ENCODE measurements at regions not wholly inside any gene's neighbourhood (a gene's known extent, or its start where the extent isn't known, plus 50 kb on each side); places are given as distances from the start of the nearest gene placed in this dataset.

DNA sequence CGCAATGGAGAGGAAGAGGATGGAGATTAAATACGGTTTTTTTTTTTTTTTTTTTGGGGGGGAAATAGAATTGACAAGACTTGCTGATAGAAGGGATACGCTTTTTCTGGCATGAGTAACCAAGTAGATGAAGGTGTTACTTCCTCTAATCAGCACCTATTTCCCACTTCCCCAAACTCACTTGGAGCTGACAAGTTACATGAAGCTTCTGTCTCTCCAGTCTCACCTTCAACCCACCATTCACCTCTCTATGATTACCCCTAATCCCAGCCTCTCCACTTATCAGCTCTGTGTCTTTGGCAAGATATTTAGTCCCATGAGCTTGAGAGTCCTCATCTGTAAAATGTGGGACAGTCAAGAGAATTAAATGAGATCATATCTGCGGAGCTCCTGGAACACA lies 185.9 kb upstream of the HS3ST3A1 start:
- TF ChIP-seq POLR2AphosphoS5 (IDR thresholded peaks at IDR 0.05), result no peak
- no peak for TF ChIP-seq CTCF (IDR thresholded peaks at IDR 0.05)
- TF ChIP-seq EP300 (IDR thresholded peaks at IDR 0.05), result no peak
- no peak for TF ChIP-seq POLR2A (IDR thresholded peaks at IDR 0.05)
- Histone ChIP-seq H3K27me3 (no peaks in the 10 kb centered on the region), H3K9me3 (no peaks in the 10 kb centered on the region), H3K4me3 (no peak overlapping the region), H3K27ac (no peak overlapping the region), H3K36me3 (no peaks in the 10 kb centered on the region), H3K4me1 (peaks cover 0 to 8% (median 0%) of the 10 kb centered on the region in 3 donors)
- ATAC-seq, result no peak
- WGBS, 2 donors (ENCODE audit: low coverage in 1 of 2), result 67 to 78% methylated on average over 4 of the region's 4 CpGs

- 29 to 50% methylated on average over 1 to 2 of the region's 2 CpGs for WGBS, 2 donors (ENCODE audit: low coverage in 1 of 2)
- Histone ChIP-seq H3K27ac (no peak overlapping the region), H3K27me3 (no peaks in the 10 kb centered on the region), H3K4me3 (no peak overlapping the region), H3K4me1 (peaks cover 0 to 12% (median 0%) of the 10 kb centered on the region in 3 donors), H3K36me3 (no peaks in the 10 kb centered on the region), H3K9me3 (no peaks in the 10 kb centered on the region)
- TF ChIP-seq POLR2AphosphoS5 (IDR thresholded peaks at IDR 0.05) (no peak), CTCF (IDR thresholded peaks at IDR 0.05) (no peak), POLR2A (IDR thresholded peaks at IDR 0.05) (no peak), EP300 (IDR thresholded peaks at IDR 0.05) (no peak)
- no peak for ATAC-seq
These were observed 186.7 kb upstream of the HS3ST3A1 start for GRCh38 chr17:13788385-13788784.

DNA sequence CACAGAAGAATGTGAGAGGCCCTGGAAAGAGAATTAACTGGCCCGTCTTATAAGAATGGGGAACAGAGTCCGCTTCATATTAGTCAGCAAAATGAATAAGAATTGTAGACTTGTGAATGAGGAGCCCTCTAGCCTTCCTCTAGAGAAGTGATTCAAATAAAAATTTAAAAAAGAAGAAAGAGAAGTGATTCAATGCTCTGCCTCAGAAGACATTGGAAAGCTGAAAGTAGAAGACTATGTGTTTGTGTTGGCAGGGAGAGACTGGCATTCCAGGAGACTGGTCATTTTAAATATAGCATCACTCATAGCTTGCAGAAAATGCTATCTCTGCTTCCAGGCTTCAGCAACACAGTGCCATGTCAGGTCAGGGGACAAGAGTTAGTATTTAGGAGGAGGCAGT lies 190.6 kb upstream of the HS3ST3A1 start:
- TF ChIP-seq EP300 (IDR thresholded peaks at IDR 0.05) (no peak), POLR2AphosphoS5 (IDR thresholded peaks at IDR 0.05) (no peak), POLR2A (IDR thresholded peaks at IDR 0.05) (no peak), CTCF (IDR thresholded peaks at IDR 0.05) (no peak)
- Histone ChIP-seq H3K4me1 (peaks cover 0 to 12% (median 0%) of the 10 kb centered on the region in 3 donors), H3K36me3 (no peaks in the 10 kb centered on the region), H3K9me3 (no peaks in the 10 kb centered on the region), H3K4me3 (no peak overlapping the region), H3K27ac (no peak overlapping the region), H3K27me3 (no peaks in the 10 kb centered on the region)
- WGBS, 2 donors (ENCODE audit: low coverage in 1 of 2), result 41 to 63% methylated on average over 2 of the region's 2 CpGs
- ATAC-seq, result no peak

- 71% methylated on average over 1 of the region's 1 CpG for WGBS, 2 donors (ENCODE audit: low coverage in 1 of 2)
- H3K27ac ChIP-seq, result no peak overlapping the region
- TF ChIP-seq CTCF (IDR thresholded peaks at IDR 0.05) (no peak), POLR2A (IDR thresholded peaks at IDR 0.05) (no peak), POLR2AphosphoS5 (IDR thresholded peaks at IDR 0.05) (no peak), EP300 (IDR thresholded peaks at IDR 0.05) (no peak)
- peaks cover 0 to 12% (median 0%) of the 10 kb centered on the region in 3 donors for H3K4me1 ChIP-seq
- no peaks in the 10 kb centered on the region for H3K36me3 ChIP-seq
- no peaks in the 10 kb centered on the region for H3K27me3 ChIP-seq
- H3K9me3 ChIP-seq, result no peaks in the 10 kb centered on the region
- ATAC-seq, result no peak
- no peak overlapping the region for H3K4me3 ChIP-seq
These were observed 192.2 kb upstream of the HS3ST3A1 start for GRCh38 chr17:13793951-13794350.

DNA sequence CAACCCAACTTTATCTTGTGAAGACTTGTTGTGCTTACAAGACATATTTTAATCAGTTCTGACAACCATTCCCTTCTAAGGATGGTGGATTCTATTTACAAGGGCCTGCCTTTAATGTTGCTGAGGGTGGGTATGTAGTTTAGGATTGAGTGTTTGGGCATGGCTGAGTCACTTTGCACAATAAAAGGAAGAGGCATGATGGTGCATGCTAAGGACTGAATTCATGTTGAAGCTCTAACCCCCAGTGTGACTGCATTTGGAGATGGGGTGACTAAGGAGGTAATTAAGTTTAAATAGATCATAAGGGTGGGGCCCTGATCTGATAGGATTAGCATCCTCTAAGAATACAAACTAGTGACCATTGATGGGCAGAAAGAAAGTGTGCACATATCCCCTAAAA lies 196.1 kb upstream of the HS3ST3A1 start:
- Histone ChIP-seq H3K36me3 (no peaks in the 10 kb centered on the region), H3K9me3 (no peaks in the 10 kb centered on the region), H3K27ac (no peak overlapping the region), H3K4me1 (peaks cover 0 to 2% (median 0%) of the 10 kb centered on the region in 3 donors), H3K27me3 (no peaks in the 10 kb centered on the region), H3K4me3 (no peak overlapping the region)
- no peak for ATAC-seq
- TF ChIP-seq CTCF (IDR thresholded peaks at IDR 0.05), result no peak

Data from gastroesophageal sphincter (tissue), 4 donors.